SK-MEL-5 (cell line): ENCODE measurements at regions not wholly inside any gene's neighbourhood (a gene's known extent, or its start where the extent isn't known, plus 50 kb on each side); places are given as distances from the start of the nearest gene placed in this dataset.

Source experiments
- DNase-seq: peaks from one replicate; pipeline ENCODE4 v3.0.0-alpha.2; 2016; ENCODE audit warnings: low read depth, low spot score
- in situ Hi-C: cut with HindIII; loops from 2 replicates; pipeline ENCODE4 v1.10.0; 2016; ENCODE audit warnings: low sequenced_read_pairs, high pct_unique_total_duplicates, low pct_unique_long_range_greater_than_20kb
- small RNA-seq, 2 experiments: library from RNA; depleted of rRNA; stranded (forward); fragments of <200 nt; gene quantifications; one replicate each; pipeline ENCODE3, GENCODE V24; 2014

DNA sequence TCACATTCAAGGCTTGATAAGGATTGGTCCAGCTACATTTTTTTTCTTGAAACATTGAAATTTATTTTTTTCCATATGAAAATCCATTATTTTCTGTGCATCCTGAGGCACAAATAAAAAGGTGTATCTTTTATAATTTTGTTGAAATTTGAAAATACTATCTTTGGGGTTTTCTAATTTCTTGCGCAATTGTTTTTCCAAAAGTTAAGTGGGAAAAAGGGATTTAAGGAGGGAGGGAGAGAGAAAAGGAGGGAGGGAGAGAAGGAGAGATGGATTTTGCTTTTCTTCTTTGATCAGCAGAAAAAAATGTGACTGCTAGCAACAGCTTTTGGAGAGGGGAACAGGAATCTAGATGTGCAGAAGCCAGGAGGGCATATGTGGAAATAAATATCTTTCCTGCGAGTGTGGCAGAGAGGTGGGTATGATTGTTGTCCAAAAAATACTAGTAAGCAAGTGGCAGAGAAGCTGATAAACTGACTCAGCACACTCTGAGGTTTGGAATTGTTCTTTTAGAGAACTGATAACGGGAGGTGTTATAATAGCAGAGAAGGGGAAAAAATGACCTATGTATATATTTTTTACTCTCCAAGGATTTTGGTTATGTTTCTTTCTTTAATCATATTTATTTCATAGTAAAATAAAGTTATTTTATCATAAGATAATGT lies 61.2 kb upstream of the EDNRB start:
- in situ Hi-C loops, result no loop called here
- no peak for DNase-seq

DNA sequence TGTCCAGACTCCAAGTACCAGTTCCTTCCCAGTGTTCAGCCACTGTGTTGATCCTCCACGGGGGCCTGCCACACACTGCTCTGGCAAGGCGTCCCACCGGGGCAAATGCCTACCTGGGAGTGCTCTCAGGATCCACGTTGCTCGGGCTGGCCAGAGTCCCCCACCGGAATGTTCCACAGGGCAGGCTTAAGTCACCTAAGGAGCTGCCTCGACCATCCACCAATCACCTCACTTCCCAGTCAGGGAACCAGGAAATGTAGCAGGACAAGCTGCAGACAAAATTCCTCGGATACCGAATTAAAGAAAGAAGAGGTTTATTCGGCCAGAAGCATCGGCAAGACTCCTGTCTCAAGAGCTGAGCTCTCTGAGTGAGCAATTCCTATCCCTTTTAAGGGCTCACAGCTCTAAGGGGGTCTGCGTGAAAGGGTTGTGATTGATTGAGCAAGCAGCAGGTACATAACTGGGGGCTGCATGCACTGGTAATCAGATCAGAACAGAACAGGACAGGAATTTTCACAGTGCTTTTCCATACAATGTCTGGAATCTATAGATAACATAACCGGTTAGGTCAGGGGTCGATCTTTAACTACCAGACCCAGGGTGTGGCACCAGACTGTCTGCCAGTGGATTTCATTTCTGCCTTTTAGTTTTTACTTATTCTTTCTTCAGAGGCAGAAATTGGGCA lies 56.9 kb upstream of the EDNRB start:
- no peak for DNase-seq
- in situ Hi-C loops, result no loop called here

DNA sequence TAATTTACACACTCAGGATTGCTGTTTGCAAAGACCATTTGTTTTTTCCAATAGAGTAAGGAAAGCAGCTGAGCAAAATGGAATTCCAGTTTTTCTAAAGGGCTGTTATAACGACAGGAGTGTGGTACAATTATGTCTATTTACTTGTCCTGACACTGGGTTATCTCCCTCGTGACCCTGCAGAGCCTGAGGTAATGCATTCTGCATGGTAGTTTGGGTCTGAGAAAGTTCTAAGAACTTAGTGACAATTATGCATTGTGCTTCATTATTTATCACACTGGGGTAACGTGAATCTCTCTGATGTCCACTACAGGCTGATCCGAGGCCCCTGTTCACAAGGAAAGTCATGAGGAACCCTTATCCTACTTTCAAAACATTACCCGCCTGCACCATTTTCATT lies 50.7 kb upstream of the EDNRB start:
- DNase-seq, result peak; percentile 98
- in situ Hi-C loops, result no loop called here

Small RNA genes lying in the stretch of these regions (small RNA-seq; reads per million reads assigned to genes)
- gene RNY3P3, result 0 reads per million in 2 experiments
